HL-60 (cell line): ENCODE measurements at regions not wholly inside any gene's neighbourhood (a gene's known extent, or its start where the extent isn't known, plus 50 kb on each side); places are given as distances from the start of the nearest gene placed in this dataset.

ENCODE experiments used
- GABPA ChIP-seq: IDR thresholded peaks from 2 replicates; pipeline ENCODE4 v1.6.1; 2012; ENCODE audit warnings: low read depth
- POLR2AphosphoS5 ChIP-seq: IDR thresholded peaks from 2 replicates; pipeline ENCODE4 v1.6.1; 2012; ENCODE audit warnings: low read depth
- TF ChIP-seq, protein P1 (sequence below): IDR thresholded peaks from one replicate; pipeline ENCODE4 v1.5.1; 2011; ENCODE audit warnings: low read length, control low read depth, inconsistent platforms; ENCODE audit not compliant: insufficient read depth
- TF ChIP-seq, protein P2 (sequence below): IDR thresholded peaks from 2 replicates; pipeline ENCODE4 v1.6.1; 2012; ENCODE audit warnings: low read depth; ENCODE audit not compliant: insufficient replicate concordance

GRCh38 chr2:39867268-39867667, 88.2 kb upstream of the THUMPD2 start:
- no peak for TF ChIP-seq POLR2AphosphoS5
- TF ChIP-seq GABPA: no peak
- TF ChIP-seq, protein P1, sequence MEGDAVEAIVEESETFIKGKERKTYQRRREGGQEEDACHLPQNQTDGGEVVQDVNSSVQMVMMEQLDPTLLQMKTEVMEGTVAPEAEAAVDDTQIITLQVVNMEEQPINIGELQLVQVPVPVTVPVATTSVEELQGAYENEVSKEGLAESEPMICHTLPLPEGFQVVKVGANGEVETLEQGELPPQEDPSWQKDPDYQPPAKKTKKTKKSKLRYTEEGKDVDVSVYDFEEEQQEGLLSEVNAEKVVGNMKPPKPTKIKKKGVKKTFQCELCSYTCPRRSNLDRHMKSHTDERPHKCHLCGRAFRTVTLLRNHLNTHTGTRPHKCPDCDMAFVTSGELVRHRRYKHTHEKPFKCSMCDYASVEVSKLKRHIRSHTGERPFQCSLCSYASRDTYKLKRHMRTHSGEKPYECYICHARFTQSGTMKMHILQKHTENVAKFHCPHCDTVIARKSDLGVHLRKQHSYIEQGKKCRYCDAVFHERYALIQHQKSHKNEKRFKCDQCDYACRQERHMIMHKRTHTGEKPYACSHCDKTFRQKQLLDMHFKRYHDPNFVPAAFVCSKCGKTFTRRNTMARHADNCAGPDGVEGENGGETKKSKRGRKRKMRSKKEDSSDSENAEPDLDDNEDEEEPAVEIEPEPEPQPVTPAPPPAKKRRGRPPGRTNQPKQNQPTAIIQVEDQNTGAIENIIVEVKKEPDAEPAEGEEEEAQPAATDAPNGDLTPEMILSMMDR: no peak
- TF ChIP-seq, protein P2, sequence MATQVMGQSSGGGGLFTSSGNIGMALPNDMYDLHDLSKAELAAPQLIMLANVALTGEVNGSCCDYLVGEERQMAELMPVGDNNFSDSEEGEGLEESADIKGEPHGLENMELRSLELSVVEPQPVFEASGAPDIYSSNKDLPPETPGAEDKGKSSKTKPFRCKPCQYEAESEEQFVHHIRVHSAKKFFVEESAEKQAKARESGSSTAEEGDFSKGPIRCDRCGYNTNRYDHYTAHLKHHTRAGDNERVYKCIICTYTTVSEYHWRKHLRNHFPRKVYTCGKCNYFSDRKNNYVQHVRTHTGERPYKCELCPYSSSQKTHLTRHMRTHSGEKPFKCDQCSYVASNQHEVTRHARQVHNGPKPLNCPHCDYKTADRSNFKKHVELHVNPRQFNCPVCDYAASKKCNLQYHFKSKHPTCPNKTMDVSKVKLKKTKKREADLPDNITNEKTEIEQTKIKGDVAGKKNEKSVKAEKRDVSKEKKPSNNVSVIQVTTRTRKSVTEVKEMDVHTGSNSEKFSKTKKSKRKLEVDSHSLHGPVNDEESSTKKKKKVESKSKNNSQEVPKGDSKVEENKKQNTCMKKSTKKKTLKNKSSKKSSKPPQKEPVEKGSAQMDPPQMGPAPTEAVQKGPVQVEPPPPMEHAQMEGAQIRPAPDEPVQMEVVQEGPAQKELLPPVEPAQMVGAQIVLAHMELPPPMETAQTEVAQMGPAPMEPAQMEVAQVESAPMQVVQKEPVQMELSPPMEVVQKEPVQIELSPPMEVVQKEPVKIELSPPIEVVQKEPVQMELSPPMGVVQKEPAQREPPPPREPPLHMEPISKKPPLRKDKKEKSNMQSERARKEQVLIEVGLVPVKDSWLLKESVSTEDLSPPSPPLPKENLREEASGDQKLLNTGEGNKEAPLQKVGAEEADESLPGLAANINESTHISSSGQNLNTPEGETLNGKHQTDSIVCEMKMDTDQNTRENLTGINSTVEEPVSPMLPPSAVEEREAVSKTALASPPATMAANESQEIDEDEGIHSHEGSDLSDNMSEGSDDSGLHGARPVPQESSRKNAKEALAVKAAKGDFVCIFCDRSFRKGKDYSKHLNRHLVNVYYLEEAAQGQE: no peak
